PC-3 (cell line): ENCODE measurements at regions not wholly inside any gene's neighbourhood (a gene's known extent, or its start where the extent isn't known, plus 50 kb on each side); places are given as distances from the start of the nearest gene placed in this dataset.

ENCODE experiments used
- ATAC-seq: fragments of 200-7000 bp; cut with Tn5 transposase; 2 replicates; pipeline ENCODE4 v1.9.1; 2020; ENCODE audit warnings: mild to moderate bottlenecking, moderate library complexity
- BruUV-seq: library from RNA; stranded (reverse); fragments of 400-500 nt; replicated peaks from 2 replicates; lab custom pipeline; 2021; lab: Mats Ljungman, UMichigan
- CTCF ChIA-PET: fragments of 300-600 bp; sonication (Branson Sonifier 250); formaldehyde crosslinking; loops from one replicate; lab custom pipeline; 2022; ENCODE audit warnings: antibody characterized with exemption; lab: Charles Lee
- POLR2A ChIA-PET: fragments of 300-600 bp; sonication (Branson Sonifier 250); formaldehyde crosslinking; loops from one replicate; lab custom pipeline; 2022; ENCODE audit warnings: antibody characterized with exemption; ENCODE audit not compliant: unreplicated experiment; lab: Charles Lee
- DNase-seq: peaks from one replicate; pipeline ENCODE4 v3.0.0-alpha.2; 2015
- H2AFZ ChIP-seq: fragments of 300-600 bp; sonication (generic); 2 replicates; pipeline ENCODE4 v1.6.0; 2016; ENCODE audit warnings: antibody characterized with exemption, low read length
- H3F3A ChIP-seq: fragments of 300-600 bp; sonication (generic); one replicate; pipeline ENCODE4 v1.6.0; 2017; ENCODE audit warnings: antibody characterized with exemption, low read length, control low read depth, mild to moderate bottlenecking; ENCODE audit not compliant: unreplicated experiment
- H3K27ac ChIP-seq: fragments of 300-600 bp; sonication (generic); 2 replicates; pipeline ENCODE4 v1.5.1; 2016; ENCODE audit warnings: mild to moderate bottlenecking, low read length
- H3K27me3 ChIP-seq: fragments of 300-600 bp; sonication (generic); 2 replicates; pipeline ENCODE4 v1.6.1; 2016; ENCODE audit warnings: low read length, mixed read lengths
- H3K36me3 ChIP-seq: fragments of 300-600 bp; sonication (generic); 2 replicates; pipeline ENCODE4 v1.6.1; 2016; ENCODE audit warnings: low read depth, mixed run types, low read length, mixed read lengths
- H3K4me1 ChIP-seq: fragments of 300-600 bp; sonication (generic); 2 replicates; pipeline ENCODE4 v1.5.1; 2016; ENCODE audit warnings: low read length; ENCODE audit not compliant: insufficient read depth
- H3K4me2 ChIP-seq: fragments of 300-600 bp; sonication (generic); 2 replicates; pipeline ENCODE4 v1.6.0; 2016; ENCODE audit warnings: low read length
- H3K4me3 ChIP-seq: fragments of 300-600 bp; sonication (generic); 2 replicates; pipeline ENCODE4 v1.5.1; 2016; ENCODE audit warnings: mild to moderate bottlenecking, low read length, mixed read lengths
- H3K79me2 ChIP-seq: fragments of 300-600 bp; sonication (generic); 2 replicates; pipeline ENCODE4 v1.6.1; 2017; ENCODE audit warnings: low read length, mixed read lengths
- H3K9ac ChIP-seq: fragments of 300-600 bp; sonication (generic); 2 replicates; pipeline ENCODE4 v1.6.0; 2016; ENCODE audit warnings: mild to moderate bottlenecking, low read length
- H3K9me2 ChIP-seq: fragments of 300-600 bp; sonication (generic); replicated peaks from 2 replicates; pipeline ENCODE4 v1.6.1; 2016; ENCODE audit warnings: mixed run types, low read length, mixed read lengths
- H3K9me3 ChIP-seq: fragments of 300-600 bp; sonication (generic); 2 replicates; pipeline ENCODE4 v1.6.1; 2016; ENCODE audit warnings: low read length, mixed read lengths
- H4K20me1 ChIP-seq: fragments of 300-600 bp; sonication (generic); 2 replicates; pipeline ENCODE4 v1.6.1; 2016; ENCODE audit warnings: low read length, mixed read lengths
- CTCF ChIP-seq: fragments of 300-600 bp; sonication (generic); conservative IDR thresholded peaks from 2 replicates; pipeline ENCODE4 v1.5.1; 2017; ENCODE audit warnings: antibody characterized with exemption, low read depth, mild to moderate bottlenecking, low read length
- EZH2 ChIP-seq: fragments of 300-600 bp; sonication (generic); IDR thresholded peaks from one replicate; pipeline ENCODE4 v1.6.1; 2017; ENCODE audit warnings: antibody characterized with exemption, mild to moderate bottlenecking, low read length; ENCODE audit not compliant: unreplicated experiment
- EZH2phosphoT487 ChIP-seq: fragments of 300-600 bp; sonication (generic); IDR thresholded peaks from 2 replicates; pipeline ENCODE4 v1.6.1; 2018; ENCODE audit warnings: mild to moderate bottlenecking, antibody characterized with exemption, low read length, borderline replicate concordance
- intact Hi-C: fragments of 100-400 bp; cut with micrococcal nuclease; formaldehyde crosslinking; loops from 2 replicates; pipeline ENCODE4 v1.9.0; 2023

- no peaks in the 10 kb centered on the region for H3K9me3 ChIP-seq
- TF ChIP-seq CTCF: no peak
- TF ChIP-seq EZH2: no peak
- no peak for TF ChIP-seq EZH2phosphoT487
- ATAC-seq: no peak
- ChIA-PET POLR2A (no interaction called here), CTCF (no interaction called here)
- H2AFZ ChIP-seq: no peak overlapping the region
- no peaks in the 10 kb centered on the region for H3K36me3 ChIP-seq
- H3K4me3 ChIP-seq: no peak overlapping the region
- H3K9me2 ChIP-seq: no peaks in the 10 kb centered on the region
- peaks cover 54% of the 10 kb centered on the region for H3K27me3 ChIP-seq
- no peaks in the 10 kb centered on the region for H3K4me1 ChIP-seq
- no TSS peak for BruUV-seq
- DNase-seq: no peak
- intact Hi-C loops: no loop called here
- no peak overlapping the region for H3K4me2 ChIP-seq
- no peaks in the 10 kb centered on the region for H3K79me2 ChIP-seq
- H3F3A ChIP-seq: no peaks in the 10 kb centered on the region
- H3K27ac ChIP-seq: no peak overlapping the region
- no peak overlapping the region for H3K9ac ChIP-seq
- H4K20me1 ChIP-seq: no peaks in the 10 kb centered on the region
Observed at GRCh38 chr5:135632798-135633197, 54.0 kb upstream of the CXCL14 start.

- Histone ChIP-seq H3K36me3 (no peaks in the 10 kb centered on the region), H3K27me3 (peaks cover 40% of the 10 kb centered on the region), H3K4me3 (no peak overlapping the region), H2AFZ (no peak overlapping the region), H3K9me2 (no peaks in the 10 kb centered on the region), H3K4me1 (no peaks in the 10 kb centered on the region), H3K79me2 (no peaks in the 10 kb centered on the region), H4K20me1 (no peaks in the 10 kb centered on the region), H3F3A (no peaks in the 10 kb centered on the region), H3K4me2 (no peak overlapping the region), H3K9me3 (no peaks in the 10 kb centered on the region), H3K27ac (no peak overlapping the region), H3K9ac (no peak overlapping the region)
- DNase-seq (no peak), ATAC-seq (no peak)
- TF ChIP-seq EZH2phosphoT487 (no peak), EZH2 (no peak), CTCF (no peak)
- ChIA-PET POLR2A (no interaction called here), CTCF (no interaction called here)
- intact Hi-C loops: no loop called here
- no TSS peak for BruUV-seq
Observed at GRCh38 chr5:135631391-135631790, 52.6 kb upstream of the CXCL14 start.

- no TSS peak for BruUV-seq
Observed at GRCh38 chr5:135629666-135630065, 50.9 kb upstream of the CXCL14 start.

More at GRCh38 chr5:135629666-135630065, 50.9 kb upstream of the CXCL14 start:
- Histone ChIP-seq H3K4me1 (no peaks in the 10 kb centered on the region), H3K27me3 (peaks cover 24% of the 10 kb centered on the region), H3K9me3 (no peaks in the 10 kb centered on the region), H3K79me2 (no peaks in the 10 kb centered on the region), H4K20me1 (no peaks in the 10 kb centered on the region), H3K4me3 (no peak overlapping the region), H3F3A (no peaks in the 10 kb centered on the region), H3K9ac (no peak overlapping the region), H3K4me2 (no peak overlapping the region), H3K27ac (no peak overlapping the region), H2AFZ (no peak overlapping the region), H3K9me2 (no peaks in the 10 kb centered on the region), H3K36me3 (no peaks in the 10 kb centered on the region)
- DNase-seq: no peak
- ChIA-PET POLR2A (no interaction called here), CTCF (no interaction called here)
- no peak for ATAC-seq
- TF ChIP-seq EZH2 (no peak), EZH2phosphoT487 (no peak), CTCF (no peak)
- intact Hi-C loops: no loop called here
